ENCODE measurements at regions not wholly inside any gene's neighbourhood (a gene's known extent, or its start where the extent isn't known, plus 50 kb on each side); places are given as distances from the start of the nearest gene placed in this dataset.

GRCh38 chr1:37244815-37245214, 210.5 kb upstream of the GRIK3 start:
- BruUV-seq (replicated peaks): no TSS peak
- CTCF ChIA-PET: no interaction called here
- no peak overlapping the region for H3K9ac ChIP-seq (replicated peaks; ENCODE audit: extremely low read depth, insufficient read depth, low read length)
- POLR2A ChIA-PET: no interaction called here
- no peaks in the 10 kb centered on the region for H3K4me1 ChIP-seq (ENCODE audit: control insufficient read depth, extremely low read depth, insufficient read depth, low read length)
- H3K79me2 ChIP-seq (ENCODE audit: control insufficient read depth, insufficient read depth, low read length): no peaks in the 10 kb centered on the region
- no peaks in the 10 kb centered on the region for H3K9me3 ChIP-seq (replicated peaks; ENCODE audit: control insufficient read depth, insufficient read depth, low read length)
- H2AFZ ChIP-seq (ENCODE audit: low read depth, low read length): no peak overlapping the region
- DNase-seq (ENCODE audit: low read depth, low spot score) (no peak), FAIRE-seq (no peak)
- intact Hi-C loops (cut with micrococcal nuclease) (no loop called here), dilution Hi-C loops (cut with MboI; ENCODE audit: extremely low pct_ligation_motif_present, low sequenced_read_pairs) (no loop called here)
- H3K36me3 ChIP-seq (ENCODE audit: control insufficient read depth in 2 of 2, extremely low read depth in 1 of 2, insufficient read depth in 2 of 2, low read length in 2 of 2): no peaks in the 10 kb centered on the region
- no peak overlapping the region for H3K27ac ChIP-seq (ENCODE audit: insufficient read depth, low read depth, low read length)
- no peaks in the 10 kb centered on the region for H3K9me1 ChIP-seq (replicated peaks; ENCODE audit: control insufficient read depth, extremely low read depth, insufficient read depth, low read length)
- no peak overlapping the region for H3K4me3 ChIP-seq (replicated peaks in 1 of 3; ENCODE audit: insufficient read depth in 1 of 3, low read depth in 1 of 3, low read length in 3 of 3)
- H3K4me2 ChIP-seq (ENCODE audit: insufficient read depth, low read length): no peak overlapping the region
- no peaks in the 10 kb centered on the region for H3K27me3 ChIP-seq (ENCODE audit: control insufficient read depth in 2 of 2, insufficient read depth in 2 of 2, low read length in 2 of 2)
- TF ChIP-seq GATA2 (IDR thresholded peaks at IDR 0.05; ENCODE audit: insufficient read depth, insufficient read length, low read depth, low read length) (no peak), FOS (IDR thresholded peaks at IDR 0.05; ENCODE audit: borderline replicate concordance, insufficient read depth, low read length) (no peak), POLR2A (IDR thresholded peaks at IDR 0.05; ENCODE audit: low read depth, low read length) (no peak)
- H4K20me1 ChIP-seq (replicated peaks; ENCODE audit: control insufficient read depth, extremely low read depth, insufficient read depth, low read length): no peaks in the 10 kb centered on the region

GRCh38 chr1:37246631-37247030, 212.3 kb upstream of the GRIK3 start:
- FAIRE-seq: no peak
- Histone ChIP-seq H3K9me3 (replicated peaks; ENCODE audit: control insufficient read depth, insufficient read depth, low read length) (no peaks in the 10 kb centered on the region), H3K9ac (replicated peaks; ENCODE audit: extremely low read depth, insufficient read depth, low read length) (no peak overlapping the region), H3K27ac (ENCODE audit: insufficient read depth, low read depth, low read length) (no peak overlapping the region), H3K36me3 (ENCODE audit: control insufficient read depth in 2 of 2, extremely low read depth in 1 of 2, insufficient read depth in 2 of 2, low read length in 2 of 2) (no peaks in the 10 kb centered on the region), H3K4me3 (replicated peaks in 1 of 3; ENCODE audit: insufficient read depth in 1 of 3, low read depth in 1 of 3, low read length in 3 of 3) (no peak overlapping the region), H3K4me1 (ENCODE audit: control insufficient read depth, extremely low read depth, insufficient read depth, low read length) (no peaks in the 10 kb centered on the region), H3K27me3 (ENCODE audit: control insufficient read depth in 2 of 2, insufficient read depth in 2 of 2, low read length in 2 of 2) (no peaks in the 10 kb centered on the region), H2AFZ (ENCODE audit: low read depth, low read length) (no peak overlapping the region), H3K79me2 (ENCODE audit: control insufficient read depth, insufficient read depth, low read length) (no peaks in the 10 kb centered on the region), H3K9me1 (replicated peaks; ENCODE audit: control insufficient read depth, extremely low read depth, insufficient read depth, low read length) (no peaks in the 10 kb centered on the region), H4K20me1 (replicated peaks; ENCODE audit: control insufficient read depth, extremely low read depth, insufficient read depth, low read length) (no peaks in the 10 kb centered on the region), H3K4me2 (ENCODE audit: insufficient read depth, low read length) (no peak overlapping the region)
- TF ChIP-seq EZH2 (IDR thresholded peaks at IDR 0.05; ENCODE audit: borderline replicate concordance, low read depth, low read length, severe bottlenecking): no peak
- TF ChIP-seq POLR2A (IDR thresholded peaks at IDR 0.05; ENCODE audit: low read depth, low read length): no peak
- TF ChIP-seq JUN (IDR thresholded peaks at IDR 0.05; ENCODE audit: borderline replicate concordance, insufficient read depth, insufficient read length, low read depth): no peak
- no peak for TF ChIP-seq GATA2 (IDR thresholded peaks at IDR 0.05; ENCODE audit: insufficient read depth, insufficient read length, low read depth, low read length)
- TF ChIP-seq MAX (IDR thresholded peaks at IDR 0.05; ENCODE audit: insufficient read depth, insufficient read length): no peak
- no peak for TF ChIP-seq MYC (IDR thresholded peaks at IDR 0.05; ENCODE audit: low read depth, low read length)
- TF ChIP-seq FOS (IDR thresholded peaks at IDR 0.05; ENCODE audit: borderline replicate concordance, insufficient read depth, low read length): no peak
- TF ChIP-seq CTCF (IDR thresholded peaks at IDR 0.05; ENCODE audit: extremely low read depth in 1 of 2, insufficient read depth in 1 of 2, low read depth in 1 of 2, low read length in 2 of 2): no peak
- TF ChIP-seq POLR2AphosphoS5 (IDR thresholded peaks at IDR 0.05; ENCODE audit: insufficient read depth, low read depth, low read length): no peak
- no peak for DNase-seq (ENCODE audit: low read depth, low spot score)
- POLR2A ChIA-PET: no interaction called here
- BruUV-seq (replicated peaks): no TSS peak
- CTCF ChIA-PET: no interaction called here
- dilution Hi-C loops (cut with MboI; ENCODE audit: extremely low pct_ligation_motif_present, low sequenced_read_pairs) (no loop called here), intact Hi-C loops (cut with micrococcal nuclease) (no loop called here)

Measured in endothelial cell of umbilical vein (primary cell).